GM21526 (cell line): ENCODE measurements at regions not wholly inside any gene's neighbourhood (a gene's known extent, or its start where the extent isn't known, plus 50 kb on each side); places are given as distances from the start of the nearest gene placed in this dataset.
"Not testable (repeated sequence)": the region's sequence is repeated elsewhere in the genome, so short reads cannot be mapped to it uniquely, and the experiment has no call there.

Source experiments
- ATAC-seq: cut with Tn5 transposase; IDR thresholded peaks from one replicate; pipeline ENCODE4 v1.9.1; 2021; ENCODE audit warnings: moderate library complexity; ENCODE audit not compliant: unreplicated experiment, low FRiP score

DNA sequence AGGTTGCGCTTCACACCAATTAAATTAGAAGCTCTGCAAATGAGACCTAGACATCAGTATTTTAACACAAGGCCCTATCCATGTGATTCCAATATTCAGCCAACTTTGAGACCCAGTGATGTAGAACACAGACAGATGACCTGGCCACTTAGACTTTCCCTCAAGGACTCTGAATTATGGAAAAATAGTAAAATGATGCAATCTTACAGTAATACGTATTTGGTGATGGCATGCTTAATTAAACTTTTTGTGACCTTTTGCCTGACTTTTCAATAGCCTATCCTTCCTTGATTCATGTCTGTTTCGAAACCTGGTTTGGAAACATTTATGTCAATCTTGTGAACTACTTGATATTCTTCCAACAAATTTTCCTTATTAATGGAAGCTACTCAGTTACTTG, 521.2 kb downstream of the KCNA4 start:
- no peak for ATAC-seq

DNA sequence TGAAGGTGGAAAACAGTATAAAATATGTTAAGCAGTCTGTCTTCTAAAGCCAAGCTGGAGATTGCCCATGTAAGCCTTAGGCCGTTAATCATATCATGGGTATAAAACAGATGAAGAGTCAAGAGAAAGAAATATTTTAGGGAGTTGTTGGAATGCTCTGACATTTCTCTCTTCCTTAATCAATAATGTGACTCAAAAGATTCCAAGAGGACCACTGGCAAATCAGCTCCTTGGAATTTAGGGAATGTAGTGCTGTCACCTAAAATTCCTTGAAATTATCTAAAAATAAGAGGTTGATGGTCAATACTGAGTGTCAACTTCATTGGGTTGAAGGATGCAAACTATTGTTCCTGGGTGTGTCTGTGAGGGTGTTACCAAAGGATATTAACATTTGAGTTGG, 525.9 kb downstream of the KCNA4 start:
- ATAC-seq = no peak

DNA sequence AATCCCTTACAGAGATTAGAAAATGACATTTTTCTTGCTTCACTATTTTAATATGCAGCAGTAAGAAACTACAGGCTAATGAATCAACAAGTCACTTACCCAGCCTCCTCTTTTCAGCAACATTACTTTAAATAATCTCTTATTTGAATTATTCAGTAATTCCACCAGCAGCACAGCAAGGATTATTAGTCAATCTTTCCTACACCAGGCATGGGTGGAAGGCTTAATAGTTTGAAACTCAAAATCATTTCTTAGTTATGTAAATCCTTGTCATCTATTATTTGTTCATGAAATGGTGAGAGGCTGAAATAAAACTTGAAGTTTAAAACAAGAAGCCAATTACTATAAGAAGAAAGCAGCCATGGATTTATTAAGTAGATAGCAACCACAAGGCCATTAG, 530.5 kb downstream of the KCNA4 start:
- ATAC-seq = no peak

DNA sequence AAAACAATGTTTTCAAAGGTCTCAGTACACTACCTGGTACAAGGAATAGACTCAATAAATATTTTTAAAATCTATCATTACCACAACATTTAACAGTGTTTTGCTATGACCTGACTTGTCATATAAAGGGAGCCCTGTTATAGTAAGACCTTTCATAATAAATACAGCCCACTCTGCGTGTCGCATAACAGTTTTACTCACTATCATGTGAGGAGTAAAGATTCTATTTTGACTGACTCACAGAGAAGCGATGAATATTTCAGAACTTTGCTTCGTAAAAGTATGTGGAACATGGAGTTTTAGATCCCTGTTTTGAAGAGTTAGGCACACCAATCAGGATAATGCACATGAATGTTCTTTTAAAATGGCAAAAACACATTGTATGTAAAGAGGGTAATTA, 531.2 kb downstream of the KCNA4 start:
- ATAC-seq = no peak

DNA sequence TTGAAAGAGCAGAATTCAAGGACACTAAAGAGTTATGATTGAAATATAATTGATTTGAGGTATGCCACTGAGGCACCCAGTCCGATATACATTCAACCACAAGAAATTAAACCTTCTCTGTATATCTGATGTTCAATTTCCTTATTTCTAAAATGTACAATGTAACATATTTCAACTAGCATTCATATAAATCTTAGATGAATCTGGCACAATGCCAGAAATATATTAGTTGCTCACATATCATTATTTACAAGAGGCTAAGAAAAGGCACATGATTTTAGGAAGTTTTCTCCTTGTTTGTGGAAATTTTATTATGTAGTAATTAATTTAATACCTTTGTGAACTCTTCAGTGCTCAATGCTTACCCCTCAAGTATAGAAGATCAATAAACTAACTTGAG, 532.3 kb downstream of the KCNA4 start:
- ATAC-seq = no peak

DNA sequence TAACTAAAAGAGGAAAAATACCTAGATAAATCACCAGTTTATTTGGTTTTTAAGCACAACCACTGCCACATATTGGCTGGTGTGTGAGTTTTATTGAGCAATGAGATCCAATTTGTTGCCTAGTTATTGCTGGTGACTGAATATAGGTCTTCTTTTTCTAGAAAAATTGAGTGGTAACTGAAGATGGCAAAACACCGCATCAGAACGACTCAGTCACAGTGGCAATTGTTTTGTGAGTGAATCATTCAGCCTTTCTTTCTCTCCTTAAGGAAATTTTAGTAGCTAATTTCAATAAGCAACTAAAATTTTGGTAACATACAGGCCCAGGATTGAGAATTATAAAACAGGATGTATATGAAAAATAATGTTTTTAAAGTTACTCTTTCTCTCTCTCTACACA, 533.0 kb downstream of the KCNA4 start:
- no peak for ATAC-seq

DNA sequence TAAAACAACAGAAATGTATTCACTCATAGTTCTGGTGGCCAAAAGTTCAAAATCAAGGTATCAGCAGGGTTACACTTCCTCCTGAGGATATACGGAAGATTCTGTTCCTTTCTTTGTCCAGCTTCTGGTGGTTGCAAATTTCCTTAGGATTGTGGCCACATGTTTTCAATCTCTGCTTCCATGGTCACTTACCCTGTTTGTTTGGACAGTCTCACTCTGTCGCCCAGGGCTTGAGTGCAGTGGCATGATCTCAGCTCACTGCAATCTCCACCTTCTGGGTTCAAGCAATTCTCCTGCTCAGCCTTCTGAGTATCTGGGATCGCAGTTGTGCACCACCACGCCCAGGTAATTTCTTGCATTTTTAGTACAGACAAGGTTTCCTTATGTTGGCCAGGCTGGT, 534.3 kb downstream of the KCNA4 start:
- no peak for ATAC-seq

DNA sequence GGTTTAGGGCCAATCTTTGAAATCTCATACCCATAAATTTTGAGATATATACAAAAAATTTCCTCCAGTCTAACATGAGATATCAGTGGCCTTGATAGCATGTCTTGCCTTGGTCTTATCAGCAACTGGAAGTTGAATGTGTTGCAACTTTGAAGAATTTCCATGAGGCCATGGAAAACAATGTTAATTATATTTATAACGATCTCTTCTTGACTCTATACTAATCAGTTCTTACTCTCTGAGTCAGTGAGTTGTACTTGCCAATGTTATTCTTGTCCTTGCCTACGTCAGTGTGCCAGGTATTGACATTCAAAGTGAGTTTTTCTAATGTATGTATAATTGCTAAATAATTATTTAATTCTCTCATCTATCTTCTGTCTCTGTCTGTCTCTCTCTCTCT, 535.1 kb downstream of the KCNA4 start:
- no peak for ATAC-seq

DNA sequence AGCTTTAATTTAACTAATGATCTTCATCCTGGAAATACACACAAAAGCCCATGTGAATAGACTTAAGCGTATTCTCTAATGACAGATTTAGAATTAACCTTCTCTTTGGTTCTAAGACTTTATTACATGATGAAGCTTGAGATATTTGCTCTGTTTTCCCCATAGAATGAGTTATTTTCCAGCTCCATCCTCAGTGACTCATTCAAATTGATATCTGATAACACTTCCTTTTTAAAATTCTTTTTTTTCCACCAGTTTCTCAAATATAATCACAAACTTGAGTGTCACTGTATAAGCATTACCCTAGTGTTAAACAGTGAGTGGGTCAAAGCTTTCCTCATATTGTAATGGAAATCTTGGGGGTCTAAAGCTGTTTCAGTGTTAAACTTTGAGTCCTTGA, 535.8 kb downstream of the KCNA4 start:
- ATAC-seq = no peak

DNA sequence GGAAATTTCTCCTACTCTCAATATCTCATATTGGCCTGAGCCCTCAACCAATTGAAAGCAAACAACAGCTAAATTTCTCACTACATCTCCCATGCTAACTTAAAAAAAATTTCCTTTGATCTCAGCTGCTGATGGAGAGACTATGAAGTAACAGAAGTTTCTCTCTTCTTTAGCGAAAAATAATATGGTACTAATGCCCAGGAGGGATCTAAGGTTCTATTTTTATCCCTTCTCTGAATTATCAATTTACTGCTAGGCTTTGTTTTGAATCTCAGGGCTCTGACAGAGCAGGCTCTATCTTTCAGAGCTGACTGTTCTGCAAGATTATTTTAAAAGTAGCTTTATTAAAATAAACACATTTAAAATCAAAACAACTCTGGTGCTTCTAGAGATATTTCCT, 558.6 kb downstream of the KCNA4 start:
- ATAC-seq = no peak

DNA sequence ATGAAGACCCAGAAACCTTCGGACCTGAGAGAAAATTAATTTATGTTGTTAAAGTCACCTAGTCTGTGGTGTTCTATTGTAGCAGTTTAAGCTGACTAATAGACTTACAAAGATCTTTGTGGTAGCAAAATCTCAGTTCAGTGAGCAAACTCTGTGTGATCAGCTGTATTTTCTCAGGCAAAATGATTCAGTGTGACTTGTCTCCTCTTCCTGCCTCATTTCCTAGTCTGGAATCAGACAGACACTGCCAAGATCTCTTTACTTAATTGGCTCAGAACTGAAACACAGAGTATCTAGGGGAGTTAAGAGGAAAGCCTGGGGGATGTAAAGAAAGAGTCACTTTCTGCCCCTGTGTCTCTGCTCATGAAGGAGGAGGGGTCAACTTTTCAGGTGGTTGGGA, 564.7 kb downstream of the KCNA4 start:
- ATAC-seq = no peak

DNA sequence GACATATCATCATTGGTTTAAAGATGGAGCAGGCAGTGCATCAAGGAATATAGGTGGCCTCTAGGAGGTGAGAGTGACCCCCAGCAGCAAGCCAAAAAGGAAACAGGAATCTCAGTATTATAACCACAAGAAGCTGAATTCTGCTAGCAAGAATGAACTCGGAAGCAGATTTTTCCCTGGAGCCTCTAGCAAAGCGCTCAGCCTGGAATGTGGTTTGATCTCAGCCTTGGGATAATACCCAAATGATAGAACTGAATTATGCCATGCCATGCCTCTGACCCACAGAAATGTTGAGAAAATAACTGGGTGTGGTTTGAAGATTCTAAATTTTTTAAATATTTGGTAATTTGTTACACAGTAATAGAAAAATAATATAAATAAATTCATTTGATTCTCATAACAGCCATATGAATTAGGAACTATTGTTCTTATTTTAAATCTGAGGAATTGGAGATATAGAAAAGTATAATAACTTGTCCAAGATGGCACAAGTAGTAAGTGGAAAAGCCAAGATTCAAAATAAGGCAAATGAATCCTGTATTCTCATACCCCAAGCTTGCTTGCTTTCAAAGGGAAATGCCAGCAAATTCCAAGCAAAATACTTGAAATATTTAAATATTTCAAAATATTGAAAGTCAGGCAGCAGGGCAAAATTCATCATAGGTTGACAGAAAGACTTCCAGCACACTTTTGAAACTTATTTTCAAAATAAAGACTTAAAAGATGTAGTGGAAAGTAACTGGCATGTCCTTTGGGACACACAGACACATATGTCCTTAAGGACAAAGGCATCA, 567.4 kb downstream of the KCNA4 start:
- ATAC-seq = no peak

DNA sequence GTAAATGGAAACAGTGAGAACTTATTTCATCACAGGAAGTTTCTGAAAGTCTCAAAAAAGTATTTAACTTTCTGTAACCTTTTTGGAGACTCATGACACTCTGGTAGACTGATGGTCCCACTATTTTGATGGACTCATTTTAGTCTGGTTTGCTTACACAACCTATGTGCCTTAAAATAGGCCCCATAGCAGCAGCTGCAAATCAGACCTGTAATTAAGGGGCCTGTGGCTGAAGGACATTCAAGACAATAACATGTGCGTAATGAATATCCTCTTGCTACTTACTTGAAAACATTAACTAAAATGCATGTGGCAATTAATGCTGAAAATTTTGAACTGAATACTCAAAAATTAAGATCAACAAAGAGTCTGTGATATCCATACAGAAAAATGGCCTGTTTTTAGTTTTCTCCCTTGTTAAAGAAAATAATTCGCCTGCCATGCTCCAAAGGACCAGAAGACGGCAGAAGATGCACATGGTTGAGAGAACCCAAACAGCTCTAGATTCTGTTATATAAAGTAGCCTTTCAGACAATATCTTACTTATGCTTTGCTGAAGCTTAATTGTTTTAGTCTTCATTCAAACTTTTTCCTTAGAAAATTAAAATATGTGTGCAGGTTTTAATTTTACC, 568.5 kb downstream of the KCNA4 start:
- ATAC-seq = no peak

DNA sequence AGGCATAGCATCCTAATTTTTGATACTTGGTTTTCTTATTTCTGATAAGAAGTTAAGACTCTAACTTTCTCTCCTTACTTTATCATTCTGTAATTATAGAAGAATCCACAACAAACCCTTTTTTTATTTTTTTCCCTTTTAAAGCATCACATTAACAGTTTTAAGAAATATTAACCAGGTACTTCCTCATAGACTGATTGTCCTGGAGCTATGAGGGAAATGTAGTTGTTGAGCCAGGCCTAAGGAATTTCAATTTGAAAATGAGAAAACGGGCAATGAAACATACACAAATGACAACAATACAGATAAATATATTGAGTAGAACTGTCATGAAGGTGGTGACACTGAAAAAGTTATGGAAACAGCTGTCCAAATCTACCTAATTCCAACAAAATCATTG, 569.0 kb downstream of the KCNA4 start:
- no peak for ATAC-seq

DNA sequence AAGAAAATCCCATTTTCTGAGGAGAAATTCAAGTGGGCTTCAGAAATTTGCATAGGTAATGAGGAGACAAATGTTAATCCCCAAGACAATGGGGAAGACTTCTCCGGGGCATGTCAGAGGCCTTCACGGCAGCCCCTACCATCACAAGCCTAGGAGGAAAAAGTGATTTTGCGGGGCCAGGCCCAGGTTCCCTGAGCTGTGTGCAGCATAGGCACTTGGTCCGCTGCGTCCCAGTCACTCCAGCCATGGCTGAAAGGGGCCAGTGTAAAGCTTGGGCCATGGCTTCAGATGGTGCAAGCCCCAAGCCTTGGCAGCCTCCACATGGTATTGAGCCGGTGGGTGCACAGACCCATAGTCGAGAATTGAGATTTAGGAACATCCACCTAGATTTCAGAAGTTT, 570.7 kb downstream of the KCNA4 start:
- ATAC-seq = no peak

DNA sequence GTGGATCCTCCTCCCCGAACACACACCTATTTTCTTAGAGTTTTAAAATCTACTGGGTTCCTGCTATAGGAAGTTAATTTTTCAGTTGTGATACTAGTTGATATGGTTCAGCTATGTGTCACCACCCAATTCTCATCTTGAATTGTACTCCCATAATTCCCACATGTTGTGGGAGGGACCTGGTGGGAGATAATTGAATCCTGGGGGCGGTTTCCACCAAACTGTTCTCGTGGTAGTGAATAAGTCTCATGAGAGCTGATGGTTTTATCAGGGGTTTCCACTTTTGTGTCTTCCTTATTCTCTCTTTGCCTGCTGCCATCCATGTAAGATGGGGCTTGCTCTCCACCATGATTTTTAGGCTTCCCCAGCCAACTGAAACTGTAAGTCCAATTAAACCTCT, 571.6 kb downstream of the KCNA4 start:
- not testable (repeated sequence) for ATAC-seq

DNA sequence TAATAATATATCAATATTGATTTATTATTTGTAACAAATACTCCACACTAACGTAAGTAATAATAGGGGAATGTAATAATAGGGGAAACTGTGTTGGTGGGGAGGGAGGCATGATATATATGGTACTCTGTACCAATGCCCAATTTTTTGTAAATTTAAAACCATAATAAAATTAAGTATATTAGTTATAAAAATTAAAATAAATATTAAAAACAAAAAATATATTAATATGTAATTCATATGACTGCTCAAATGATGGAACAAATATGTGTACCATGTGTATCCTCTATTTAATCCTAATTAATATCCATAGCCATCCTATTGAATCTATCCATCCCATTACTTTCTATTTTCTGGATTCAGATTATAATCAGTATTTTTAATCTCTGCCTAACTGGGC, 578.0 kb downstream of the KCNA4 start:
- ATAC-seq = no peak

DNA sequence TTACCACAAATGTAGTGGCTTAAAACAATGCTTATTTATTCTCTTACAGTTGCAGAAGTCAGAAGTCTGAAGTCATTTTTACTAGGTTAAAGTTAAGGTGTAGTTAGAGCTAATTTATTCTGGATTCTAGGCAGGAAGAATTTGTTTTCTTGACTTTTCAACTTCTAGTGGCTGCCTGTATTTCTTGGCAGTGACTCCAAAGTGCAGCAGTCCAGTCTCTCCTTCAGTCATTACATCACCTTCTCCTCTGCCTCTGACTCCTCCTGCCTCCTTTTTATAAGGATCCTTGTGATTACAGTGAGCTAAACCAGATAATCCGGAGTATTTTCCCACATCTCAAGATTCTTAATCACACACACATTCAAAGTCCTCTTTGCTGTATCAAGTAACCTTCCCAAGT, 581.4 kb downstream of the KCNA4 start:
- no peak for ATAC-seq

DNA sequence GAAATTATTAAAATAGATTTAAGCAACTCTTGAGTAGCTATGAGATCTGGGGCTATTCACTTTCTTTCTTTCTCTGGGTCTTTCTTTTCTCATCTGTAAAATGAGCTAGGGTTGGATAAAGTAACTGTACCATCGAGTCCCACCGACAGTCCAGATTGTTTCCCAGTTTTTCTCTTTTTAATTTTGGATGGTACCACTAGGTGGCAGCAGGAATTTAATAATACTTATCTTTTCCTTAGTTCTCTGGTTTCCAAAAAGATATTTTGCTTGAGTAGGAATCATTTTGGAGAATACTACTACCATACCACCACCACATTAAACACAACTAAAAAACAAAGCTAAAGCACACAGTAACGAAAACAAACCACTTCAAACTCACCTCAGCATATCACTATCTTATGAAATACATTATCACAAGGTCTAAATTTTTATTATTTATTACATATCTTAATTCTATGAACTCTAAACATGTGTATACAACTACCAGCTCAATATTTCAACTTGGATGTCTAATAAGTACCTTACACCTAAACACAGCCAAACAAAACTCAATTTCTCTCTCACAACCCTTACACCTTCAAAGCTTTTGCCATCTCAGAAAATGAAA, 584.0 kb downstream of the KCNA4 start:
- no peak for ATAC-seq

DNA sequence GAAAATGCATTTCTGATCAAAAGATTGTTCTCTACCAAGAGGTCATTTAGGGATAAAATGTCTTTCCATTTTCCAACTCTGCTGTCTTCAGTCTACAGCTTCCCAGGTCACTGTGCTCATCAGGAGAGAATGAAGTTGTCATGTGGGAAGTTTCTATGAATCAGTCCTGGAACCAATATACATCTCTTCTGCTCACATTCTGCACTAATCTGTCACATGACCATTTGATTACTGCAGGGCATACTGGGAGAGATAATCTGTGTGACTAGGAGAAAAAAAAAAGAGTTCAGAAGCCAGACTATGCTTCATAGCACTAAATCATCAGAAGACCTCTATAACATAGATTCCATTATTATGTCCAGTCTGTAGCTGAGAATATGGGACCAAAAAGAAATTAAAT, 611.5 kb downstream of the KCNA4 start:
- ATAC-seq = no peak

DNA sequence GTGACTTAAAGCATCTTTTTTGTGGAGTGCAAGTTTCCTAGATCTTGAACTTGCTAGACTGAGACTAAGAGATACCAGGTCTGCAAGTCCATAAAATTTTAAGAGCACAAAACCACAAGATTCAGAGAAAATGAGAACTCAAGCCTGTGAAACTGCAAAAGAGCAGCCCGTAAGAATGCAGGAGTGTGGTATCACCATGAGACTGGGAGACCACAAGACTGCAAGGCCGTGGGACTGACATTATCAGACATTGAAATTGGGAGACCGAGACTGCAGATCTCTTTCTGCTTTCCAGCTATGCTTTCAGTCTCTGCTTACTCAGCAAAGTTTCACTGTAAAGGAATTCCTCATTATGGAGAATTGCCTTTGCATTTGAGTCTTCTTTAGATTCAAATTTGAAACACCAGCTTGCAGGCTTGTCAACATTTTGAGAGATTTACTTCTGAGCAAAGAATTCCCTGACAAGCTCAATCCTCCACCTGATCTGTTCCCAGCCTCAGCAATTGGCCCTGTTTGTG, 621.2 kb downstream of the KCNA4 start:
- no peak for ATAC-seq

DNA sequence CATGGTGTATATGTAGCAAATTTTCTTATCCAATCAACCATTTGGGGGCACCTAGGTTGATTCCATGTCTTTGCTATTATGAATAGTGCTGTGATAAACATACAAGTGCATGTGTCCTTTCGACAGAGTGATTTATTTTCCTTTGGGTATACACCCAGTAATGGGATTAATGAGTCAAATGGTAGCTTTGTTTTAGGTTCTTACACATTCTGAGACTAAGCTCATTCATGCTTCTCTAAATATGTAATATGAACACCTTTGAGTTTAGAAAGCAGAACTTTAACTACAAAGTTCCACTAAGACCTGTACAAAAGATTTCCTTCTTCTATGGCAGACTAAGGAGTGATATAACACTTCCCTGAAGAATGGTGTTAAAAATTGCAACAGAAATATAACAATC, 627.0 kb downstream of the KCNA4 start:
- ATAC-seq = no peak
